ENCODE measurements at regions not wholly inside any gene's neighbourhood (a gene's known extent, or its start where the extent isn't known, plus 50 kb on each side); places are given as distances from the start of the nearest gene placed in this dataset.

- no peak overlapping the region for H3K4me3 ChIP-seq (ENCODE audit: low read depth, low read length)
- no peak for TF ChIP-seq CTCF (IDR thresholded peaks at IDR 0.05; ENCODE audit: insufficient read depth, low read depth, low read length, missing control alignments)
- no peak for DNase-seq (ENCODE audit: low read depth)
Observed at GRCh38 chr7:34389332-34390078, 268.5 kb upstream of the NPSR1 start.

- DNase-seq (ENCODE audit: low read depth), result no peak
- TF ChIP-seq CTCF (IDR thresholded peaks at IDR 0.05; ENCODE audit: insufficient read depth, low read depth, low read length, missing control alignments), result no peak
- no peak overlapping the region for H3K4me3 ChIP-seq (ENCODE audit: low read depth, low read length)
Observed at GRCh38 chr7:34390103-34390502, 267.9 kb upstream of the NPSR1 start.

GRCh38 chr7:34392972-34393371 lies 265.0 kb upstream of the NPSR1 start:
- no peak for DNase-seq (ENCODE audit: low read depth)
- TF ChIP-seq CTCF (IDR thresholded peaks at IDR 0.05; ENCODE audit: insufficient read depth, low read depth, low read length, missing control alignments), result no peak
- H3K4me3 ChIP-seq (ENCODE audit: low read depth, low read length), result no peak overlapping the region

- no peak for TF ChIP-seq CTCF (IDR thresholded peaks at IDR 0.05; ENCODE audit: insufficient read depth, low read depth, low read length, missing control alignments)
- no peak overlapping the region for H3K4me3 ChIP-seq (ENCODE audit: low read depth, low read length)
- no peak for DNase-seq (ENCODE audit: low read depth)
Observed at GRCh38 chr7:34396437-34397064, 261.5 kb upstream of the NPSR1 start.

GRCh38 chr7:34401776-34402175 lies 256.2 kb upstream of the NPSR1 start:
- no peak for TF ChIP-seq CTCF (IDR thresholded peaks at IDR 0.05; ENCODE audit: insufficient read depth, low read depth, low read length, missing control alignments)
- no peak for DNase-seq (ENCODE audit: low read depth)
- H3K4me3 ChIP-seq (ENCODE audit: low read depth, low read length), result no peak overlapping the region

- no peak for TF ChIP-seq CTCF (IDR thresholded peaks at IDR 0.05; ENCODE audit: insufficient read depth, low read depth, low read length, missing control alignments)
- no peak for DNase-seq (ENCODE audit: low read depth)
- no peak overlapping the region for H3K4me3 ChIP-seq (ENCODE audit: low read depth, low read length)
Observed at GRCh38 chr7:34406848-34407530, 251.0 kb upstream of the NPSR1 start.

Data from GM12865 (cell line).